Right lobe of liver (tissue), 4 donors: ENCODE measurements at regions not wholly inside any gene's neighbourhood (a gene's known extent, or its start where the extent isn't known, plus 50 kb on each side); places are given as distances from the start of the nearest gene placed in this dataset.

Experiments
- POLR2A ChIP-seq: fragments of 450-650 bp; IDR thresholded peaks from one replicate; pipeline ENCODE4 v1.6.1; 2017; ENCODE audit warnings: antibody characterized with exemption, mild to moderate bottlenecking
- TF ChIP-seq, protein P1 (sequence below), 4 donors: fragments of 200-600 bp in 3 of 4; fragments of 450-650 bp in 1 of 4; IDR thresholded peaks; one replicate each; pipeline versions ENCODE4 v1.5.1 to v1.8.0; 2016 to 2022; ENCODE audit warnings: antibody characterized with exemption in 4 of 4, mild to moderate bottlenecking in 2 of 4
- donor health status: DM: no; HTN: no; CAD: no.
- donor health status: DM: no; HTN: no; CAD: no.
- donor health status: DM: no; HTN: yes; CAD: no.

DNA sequence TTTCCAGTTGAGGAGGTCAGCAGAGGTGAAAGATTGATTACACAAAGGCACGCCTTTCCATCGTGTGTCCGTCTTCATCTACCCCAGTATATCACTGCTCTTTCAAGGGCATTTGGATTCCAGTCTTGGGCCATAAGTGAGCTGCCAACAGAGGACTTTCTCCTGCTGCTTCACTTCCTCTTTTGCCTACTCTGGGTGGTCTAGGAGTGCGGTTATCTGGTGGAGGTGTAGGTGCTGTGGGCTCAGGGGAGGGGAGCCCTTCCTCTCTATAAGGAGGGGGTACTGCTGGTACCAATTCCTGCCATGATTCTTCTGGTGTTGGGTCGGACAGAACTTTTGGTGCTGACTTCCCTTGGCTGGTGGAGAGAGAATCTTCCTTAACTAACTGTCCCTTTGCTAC is 83.1 kb upstream of the VEPH1 start:
- TF ChIP-seq, protein P1, sequence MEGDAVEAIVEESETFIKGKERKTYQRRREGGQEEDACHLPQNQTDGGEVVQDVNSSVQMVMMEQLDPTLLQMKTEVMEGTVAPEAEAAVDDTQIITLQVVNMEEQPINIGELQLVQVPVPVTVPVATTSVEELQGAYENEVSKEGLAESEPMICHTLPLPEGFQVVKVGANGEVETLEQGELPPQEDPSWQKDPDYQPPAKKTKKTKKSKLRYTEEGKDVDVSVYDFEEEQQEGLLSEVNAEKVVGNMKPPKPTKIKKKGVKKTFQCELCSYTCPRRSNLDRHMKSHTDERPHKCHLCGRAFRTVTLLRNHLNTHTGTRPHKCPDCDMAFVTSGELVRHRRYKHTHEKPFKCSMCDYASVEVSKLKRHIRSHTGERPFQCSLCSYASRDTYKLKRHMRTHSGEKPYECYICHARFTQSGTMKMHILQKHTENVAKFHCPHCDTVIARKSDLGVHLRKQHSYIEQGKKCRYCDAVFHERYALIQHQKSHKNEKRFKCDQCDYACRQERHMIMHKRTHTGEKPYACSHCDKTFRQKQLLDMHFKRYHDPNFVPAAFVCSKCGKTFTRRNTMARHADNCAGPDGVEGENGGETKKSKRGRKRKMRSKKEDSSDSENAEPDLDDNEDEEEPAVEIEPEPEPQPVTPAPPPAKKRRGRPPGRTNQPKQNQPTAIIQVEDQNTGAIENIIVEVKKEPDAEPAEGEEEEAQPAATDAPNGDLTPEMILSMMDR (IDR thresholded peaks at IDR 0.05) = no peak
- no peak for TF ChIP-seq POLR2A
